ENCODE measurements at regions not wholly inside any gene's neighbourhood (a gene's known extent, or its start where the extent isn't known, plus 50 kb on each side); places are given as distances from the start of the nearest gene placed in this dataset.

- Histone ChIP-seq H3K4me1 (no peaks in the 10 kb centered on the region), H3K4me3 (no peak overlapping the region), H3K27me3 (no peaks in the 10 kb centered on the region), H3K9ac (ENCODE audit: low read depth in 2 of 2, low read length in 2 of 2) (no peak overlapping the region), H3K36me3 (no peaks in the 10 kb centered on the region), H3K9me3 (no peaks in the 10 kb centered on the region), H3K27ac (no peak overlapping the region)
- no peak for TF ChIP-seq CTCF (IDR thresholded peaks at IDR 0.05)
- DNase-seq: no peak
- intact Hi-C loops (cut with DNase I): no loop called here
These were observed 742.7 kb downstream of the TLE1 start for GRCh38 chr9:80946496-80947170.

- H3K27me3 ChIP-seq: no peaks in the 10 kb centered on the region
- H3K36me3 ChIP-seq: no peaks in the 10 kb centered on the region
- no peaks in the 10 kb centered on the region for H3K9me3 ChIP-seq
- no peaks in the 10 kb centered on the region for H3K4me1 ChIP-seq
- H3K27ac ChIP-seq: no peak overlapping the region
- H3K9ac ChIP-seq (ENCODE audit: low read depth in 2 of 2, low read length in 2 of 2): no peak overlapping the region
- TF ChIP-seq CTCF (IDR thresholded peaks at IDR 0.05): no peak
- no peak for DNase-seq
- intact Hi-C loops (cut with DNase I): no loop called here
- no peak overlapping the region for H3K4me3 ChIP-seq
These were observed 743.9 kb downstream of the TLE1 start for GRCh38 chr9:80945436-80945835.

GRCh38 chr9:80937645-80938044, 751.7 kb downstream of the TLE1 start:
- Histone ChIP-seq H3K27me3 (no peaks in the 10 kb centered on the region), H3K4me1 (no peaks in the 10 kb centered on the region), H3K27ac (no peak overlapping the region), H3K4me3 (no peak overlapping the region), H3K36me3 (no peaks in the 10 kb centered on the region), H3K9me3 (no peaks in the 10 kb centered on the region), H3K9ac (ENCODE audit: low read depth in 2 of 2, low read length in 2 of 2) (no peak overlapping the region)
- no peak for DNase-seq
- TF ChIP-seq CTCF (IDR thresholded peaks at IDR 0.05): no peak
- intact Hi-C loops (cut with DNase I): no loop called here

GRCh38 chr9:80934095-80934494, 755.3 kb downstream of the TLE1 start:
- no peak overlapping the region for H3K27ac ChIP-seq
- no peaks in the 10 kb centered on the region for H3K9me3 ChIP-seq
- H3K36me3 ChIP-seq: no peaks in the 10 kb centered on the region
- no peak overlapping the region for H3K4me3 ChIP-seq
- TF ChIP-seq CTCF (IDR thresholded peaks at IDR 0.05): no peak
- no peaks in the 10 kb centered on the region for H3K27me3 ChIP-seq
- intact Hi-C loops (cut with DNase I): no loop called here
- no peak overlapping the region for H3K9ac ChIP-seq (ENCODE audit: low read depth in 2 of 2, low read length in 2 of 2)
- DNase-seq: no peak
- no peaks in the 10 kb centered on the region for H3K4me1 ChIP-seq

GRCh38 chr9:80932947-80933780, 756.2 kb downstream of the TLE1 start:
- intact Hi-C loops (cut with DNase I): no loop called here
- H3K9ac ChIP-seq (ENCODE audit: low read depth in 2 of 2, low read length in 2 of 2): no peak overlapping the region
- no peak for TF ChIP-seq CTCF (IDR thresholded peaks at IDR 0.05)
- H3K9me3 ChIP-seq: no peaks in the 10 kb centered on the region
- H3K4me3 ChIP-seq: no peak overlapping the region
- no peak overlapping the region for H3K27ac ChIP-seq
- H3K27me3 ChIP-seq: no peaks in the 10 kb centered on the region
- H3K36me3 ChIP-seq: no peaks in the 10 kb centered on the region
- no peak for DNase-seq
- H3K4me1 ChIP-seq: no peaks in the 10 kb centered on the region
